NCI-H2196 (cell line): ENCODE measurements at regions not wholly inside any gene's neighbourhood (a gene's known extent, or its start where the extent isn't known, plus 50 kb on each side); places are given as distances from the start of the nearest gene placed in this dataset.
A peak's percentile ranks its signal among the peaks of the same experiment; 100 is the strongest.

ENCODE experiments used
- DNase-seq: peaks from one replicate; lab custom pipeline; 2025; ENCODE audit not compliant: unreplicated experiment; lab: John Stamatoyannopoulos, UW

DNA sequence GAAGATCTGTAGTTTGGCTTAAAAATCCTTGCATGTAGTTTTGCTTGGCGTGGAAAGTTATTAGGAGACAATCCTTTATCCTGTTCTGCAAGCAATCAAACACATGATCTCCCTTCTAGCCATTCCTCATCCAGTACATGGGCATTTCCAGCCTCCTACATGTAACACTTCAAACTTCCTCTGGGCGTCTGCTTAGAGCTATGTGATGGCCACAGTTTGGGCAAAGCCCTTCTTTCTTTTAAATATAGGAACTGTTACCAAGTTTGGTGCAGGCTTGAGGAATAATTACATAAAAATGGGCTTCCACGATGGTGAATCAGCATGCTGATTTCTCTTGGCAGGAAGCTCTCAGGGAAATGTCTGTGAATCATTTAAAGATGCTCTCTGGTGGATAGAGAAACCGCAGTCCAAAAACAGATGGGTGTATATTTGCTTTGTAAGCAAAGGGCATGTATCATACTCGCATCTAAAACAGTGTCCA is 176.9 kb upstream of the FMN2 start:
- DNase-seq: no peak

DNA sequence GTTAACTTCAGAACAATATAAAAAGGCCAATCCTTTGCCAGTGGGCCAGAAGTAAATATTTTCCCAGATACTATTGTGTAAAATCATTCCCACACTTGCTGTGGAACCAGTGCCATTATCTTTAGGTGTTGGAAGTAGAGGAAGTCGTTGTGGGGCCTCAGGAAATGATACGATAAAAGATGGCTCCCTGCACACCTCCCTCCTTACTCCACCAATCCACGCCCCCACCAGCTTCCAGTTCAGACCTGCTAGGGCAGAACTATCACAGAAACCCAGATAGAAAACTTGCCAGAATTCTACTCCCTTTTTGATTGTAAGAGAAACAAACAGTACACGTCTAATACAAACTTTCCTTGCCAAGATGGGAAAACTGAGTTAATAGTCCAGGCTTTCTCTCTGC is 173.0 kb upstream of the FMN2 start:
- DNase-seq: no peak

DNA sequence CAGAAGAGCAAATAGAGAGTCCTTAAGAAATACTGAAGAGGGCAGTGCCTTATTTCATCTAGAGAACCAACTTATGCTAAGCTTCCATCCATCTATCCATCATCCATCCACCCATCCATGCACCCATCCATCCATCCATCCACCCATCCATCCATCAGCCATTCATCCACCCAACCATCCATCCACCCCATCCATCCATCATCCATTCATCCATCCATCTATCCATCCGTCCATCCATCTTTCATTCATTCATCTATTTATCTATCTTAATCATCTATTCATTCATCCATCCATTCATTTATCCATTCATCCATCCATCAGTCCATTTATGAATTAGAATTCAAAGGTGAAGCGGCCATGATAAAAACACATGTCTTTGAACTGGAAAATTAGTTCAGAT is 171.5 kb upstream of the FMN2 start:
- DNase-seq: no peak

DNA sequence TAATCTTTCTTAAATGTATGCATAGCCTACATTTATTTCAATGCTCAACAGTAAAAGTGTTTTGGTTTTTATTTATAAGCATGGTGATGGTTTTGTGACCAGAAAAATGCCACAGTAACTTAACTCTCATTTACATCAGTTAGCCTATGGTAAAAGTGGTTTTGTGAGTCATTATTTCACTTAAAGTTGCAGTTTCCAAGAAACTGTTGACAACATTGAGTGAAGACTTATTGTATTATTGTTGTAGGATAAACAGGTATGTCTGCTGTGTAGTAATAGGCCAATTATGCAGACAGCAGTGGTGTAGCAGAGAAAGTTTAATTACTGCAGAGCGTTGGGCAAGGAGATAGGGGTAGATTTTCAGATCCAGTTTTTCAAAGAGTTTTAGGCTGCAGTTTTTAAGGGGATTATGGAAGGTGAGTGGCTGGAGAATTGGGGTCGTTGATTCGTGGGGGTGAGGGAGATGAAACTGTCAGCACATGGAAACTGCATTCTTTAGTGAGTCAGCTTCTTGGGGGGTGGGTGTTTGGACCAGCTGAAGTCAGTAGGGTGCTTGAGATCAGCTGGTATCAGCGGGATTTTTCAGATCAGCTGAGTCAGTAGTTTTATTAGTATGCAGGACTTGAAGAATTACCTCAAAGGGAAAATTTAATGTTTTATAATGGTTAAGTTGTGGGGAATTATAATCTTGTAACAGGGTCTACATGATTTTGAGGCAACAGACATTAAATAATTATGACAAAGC is 168.7 kb upstream of the FMN2 start:
- DNase-seq: no peak

DNA sequence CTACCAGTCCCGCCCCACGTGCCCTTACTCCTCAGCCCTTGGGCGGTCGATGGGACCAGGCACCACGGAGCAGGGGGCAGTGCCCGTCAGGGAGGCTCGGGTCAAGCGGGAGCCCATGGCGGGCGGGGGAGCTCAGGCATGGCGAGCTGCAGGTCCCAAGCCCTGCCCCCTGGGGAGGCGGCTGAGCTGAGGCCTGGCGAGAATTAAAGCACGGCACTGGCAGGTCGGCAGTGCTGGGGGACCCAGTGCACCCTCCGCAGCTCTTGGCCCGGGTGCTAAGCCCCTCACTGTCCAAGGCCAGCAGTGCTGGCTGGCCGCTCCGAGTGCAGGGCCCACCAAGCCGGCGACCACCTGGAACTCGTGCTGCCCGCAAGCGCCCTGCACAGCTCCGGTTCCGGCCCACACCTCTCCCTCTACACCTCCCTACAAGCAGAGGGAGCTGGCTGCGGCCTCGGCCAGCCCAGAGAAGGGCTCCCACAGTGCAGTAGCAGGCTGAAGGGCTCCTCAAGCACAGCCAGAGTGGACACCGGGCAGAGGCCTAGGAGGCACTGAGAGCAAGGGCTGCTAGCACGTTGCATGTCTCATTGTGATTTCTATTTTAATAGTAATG is 166.8 kb upstream of the FMN2 start:
- no peak for DNase-seq

DNA sequence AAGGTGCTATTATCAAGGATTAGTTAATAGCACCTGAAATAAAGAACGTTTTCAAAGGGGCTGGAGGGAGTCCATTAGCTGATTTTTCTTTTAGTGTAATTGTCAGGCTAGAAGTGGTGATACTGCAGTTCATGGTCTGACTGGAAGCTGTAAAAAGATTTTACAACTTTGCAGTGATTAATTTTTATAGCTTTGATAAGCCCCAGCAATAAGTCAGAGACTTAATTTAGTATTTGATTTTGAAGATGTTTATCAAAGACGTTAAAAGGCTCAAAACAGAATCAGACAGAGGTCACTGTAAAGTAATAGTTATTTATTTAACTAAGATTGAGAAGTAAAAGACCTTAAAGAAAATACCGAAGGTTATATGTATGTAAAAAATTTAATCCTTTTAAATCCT is 165.5 kb upstream of the FMN2 start:
- no peak for DNase-seq

DNA sequence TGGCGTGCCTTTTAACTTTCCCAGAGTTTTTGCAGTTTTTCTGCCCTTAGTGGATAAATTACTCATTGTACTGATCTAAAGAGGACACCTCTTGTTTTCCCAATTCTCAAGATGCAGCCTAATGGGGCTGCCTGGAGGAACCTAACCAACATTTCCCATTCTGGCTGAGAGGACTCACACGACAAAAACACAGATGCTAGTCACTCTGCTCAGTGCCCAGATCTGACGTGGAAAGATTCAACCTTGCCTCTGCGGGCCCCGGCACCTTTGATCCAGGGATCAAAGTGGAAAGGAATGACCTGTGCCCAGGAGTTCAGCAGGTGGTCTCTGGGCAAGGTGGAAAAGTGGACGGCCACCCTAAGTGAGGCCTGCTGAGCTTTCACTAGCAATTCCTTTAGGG is 162.4 kb upstream of the FMN2 start:
- no peak for DNase-seq

DNA sequence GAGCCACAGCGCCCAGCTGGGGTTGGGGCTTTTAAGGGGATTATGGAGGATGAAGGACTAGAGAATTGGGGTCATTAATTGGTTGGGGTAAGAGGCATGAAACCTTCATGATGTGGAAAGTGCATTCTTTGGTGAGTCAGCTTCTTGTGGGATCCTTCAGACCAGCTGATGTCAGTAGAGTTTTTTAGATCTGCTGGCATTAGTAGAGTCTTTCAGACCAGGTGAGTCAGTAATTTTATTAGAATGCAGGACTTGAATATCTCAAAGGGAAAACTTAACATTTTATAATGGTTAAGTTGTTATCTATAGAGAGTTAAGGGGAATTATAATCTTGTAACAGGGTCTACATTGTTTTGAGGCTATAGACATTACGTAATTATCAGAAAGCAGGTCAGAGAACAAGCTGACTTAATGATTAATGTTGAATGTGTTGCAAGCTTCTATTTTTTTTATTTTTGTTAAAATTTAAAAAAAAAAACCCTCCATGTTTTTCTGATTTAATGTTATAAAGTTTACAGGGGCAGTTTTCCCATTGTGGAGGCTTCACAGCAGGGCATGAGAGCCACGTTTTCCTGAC is 160.9 kb upstream of the FMN2 start:
- no peak for DNase-seq

DNA sequence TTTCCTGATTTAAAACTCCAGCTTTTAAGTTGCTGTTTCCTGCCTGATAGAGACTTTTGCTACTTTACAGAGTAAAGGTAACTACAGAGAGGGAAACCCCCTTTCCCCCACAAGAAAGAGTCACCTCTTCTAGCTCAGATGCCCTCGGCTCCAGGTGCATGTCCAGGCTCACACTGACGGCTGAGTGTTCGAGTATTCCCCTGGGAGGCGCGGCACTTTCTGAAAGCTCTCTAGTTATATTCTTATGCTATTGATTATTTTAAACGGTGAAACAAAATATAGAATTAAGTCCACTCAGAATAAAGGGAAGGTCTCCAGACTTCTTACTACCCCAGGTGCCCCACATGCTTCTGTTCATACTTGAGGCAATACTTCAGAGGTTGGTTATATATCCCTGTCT is 160.3 kb upstream of the FMN2 start:
- no peak for DNase-seq

DNA sequence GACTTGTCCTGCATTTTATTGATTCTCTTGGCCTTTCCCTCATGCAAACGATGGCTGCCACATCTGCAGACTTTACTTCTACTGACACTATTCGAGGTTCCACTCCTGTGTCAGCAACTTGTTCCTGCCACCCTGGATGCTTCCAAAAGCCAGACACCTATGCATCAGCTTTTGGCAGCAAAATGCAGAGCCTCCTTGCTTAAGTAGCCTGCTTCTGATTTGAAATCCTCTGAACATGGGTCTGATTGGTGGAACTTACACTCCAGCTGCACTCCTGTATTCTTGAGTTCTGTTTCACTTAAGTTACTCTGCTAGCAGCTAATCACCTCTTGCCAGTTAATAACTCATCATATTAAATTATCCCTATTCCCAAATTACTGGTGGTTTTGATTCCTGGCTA is 152.1 kb upstream of the FMN2 start:
- no peak for DNase-seq

DNA sequence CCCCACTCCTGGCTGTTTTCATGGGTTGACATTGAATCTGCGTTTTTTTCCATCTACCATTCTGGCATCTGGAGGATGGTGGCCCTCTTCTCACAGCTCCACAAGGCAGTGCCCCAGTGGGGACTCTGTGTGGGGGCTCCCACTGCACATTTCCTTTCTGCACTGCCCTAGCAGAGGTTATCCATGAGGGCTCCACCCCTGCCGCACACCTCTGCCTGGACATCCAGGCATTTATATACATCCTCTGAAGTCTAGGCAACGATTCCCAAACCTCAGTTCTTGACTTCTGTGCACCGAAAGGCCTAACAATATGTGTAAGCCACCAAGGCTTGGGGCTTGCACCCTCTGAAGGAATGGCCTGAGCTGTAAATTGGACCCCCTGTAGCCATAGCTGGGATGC is 147.9 kb upstream of the FMN2 start:
- DNase-seq: no peak

DNA sequence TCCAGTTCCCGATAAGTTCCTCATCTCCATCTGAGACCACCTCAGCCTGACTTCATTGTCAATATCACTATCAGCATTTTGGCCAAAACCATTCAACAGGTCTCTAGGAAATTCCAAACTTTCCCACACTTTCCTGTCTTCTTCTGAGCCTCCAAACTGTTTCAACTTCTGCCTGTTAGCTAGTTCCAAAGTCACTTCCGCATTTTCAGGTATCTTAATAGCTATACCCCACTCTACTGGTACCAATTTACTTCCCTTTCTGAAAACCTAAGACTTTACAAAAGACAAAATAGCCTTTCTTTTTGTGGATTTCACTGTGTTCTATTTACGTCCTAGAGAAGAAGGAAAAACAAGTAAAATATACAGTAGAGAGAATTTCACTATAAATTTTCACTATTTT is 147.0 kb upstream of the FMN2 start:
- DNase-seq: no peak

DNA sequence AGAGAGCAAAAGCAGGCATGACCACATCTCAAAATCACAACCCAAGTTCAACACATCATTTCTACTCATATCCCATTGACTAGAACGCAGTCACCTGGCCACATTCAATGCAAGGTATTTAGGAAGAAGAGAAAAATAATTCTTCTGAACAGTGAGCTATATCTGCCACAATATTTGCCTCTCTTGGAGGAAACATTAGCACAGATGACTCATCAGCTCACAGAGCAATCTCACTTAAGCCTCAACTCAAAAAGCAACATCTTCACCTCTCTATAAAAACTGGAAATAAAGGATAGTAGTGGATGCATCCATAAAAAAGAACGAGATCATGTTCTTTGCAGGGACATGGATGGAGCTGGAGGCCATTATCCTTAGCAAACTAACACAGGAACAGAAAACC is 143.9 kb upstream of the FMN2 start:
- no peak for DNase-seq

DNA sequence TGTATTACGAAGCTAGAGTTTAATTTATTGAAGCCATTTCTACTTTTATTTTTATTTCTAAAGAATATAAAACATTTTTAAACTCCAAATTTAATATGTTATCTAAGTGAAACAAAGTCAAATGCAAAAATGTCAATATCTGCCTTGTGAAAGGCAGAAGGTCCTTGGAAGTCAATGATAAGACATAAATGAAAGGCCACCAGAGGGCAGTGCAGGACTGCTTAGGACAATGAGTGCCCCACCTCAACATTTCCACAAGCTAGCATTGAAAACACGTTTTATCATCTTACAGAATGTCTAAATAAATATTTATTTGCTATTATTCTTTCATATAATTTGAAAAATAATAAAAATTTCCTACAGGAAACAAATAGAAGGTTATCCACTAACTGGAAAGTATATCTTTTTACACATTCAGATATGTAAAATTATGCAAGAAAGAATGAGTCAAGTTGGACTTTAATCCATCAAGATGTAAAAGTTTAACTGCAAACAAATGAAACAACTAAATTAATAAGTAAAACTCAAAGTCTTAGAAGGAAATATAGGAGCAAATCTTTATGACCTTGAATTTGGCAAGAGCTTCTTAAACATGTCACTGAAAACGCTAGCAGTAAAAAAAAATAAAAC is 140.1 kb upstream of the FMN2 start:
- peak; percentile 38 for DNase-seq

DNA sequence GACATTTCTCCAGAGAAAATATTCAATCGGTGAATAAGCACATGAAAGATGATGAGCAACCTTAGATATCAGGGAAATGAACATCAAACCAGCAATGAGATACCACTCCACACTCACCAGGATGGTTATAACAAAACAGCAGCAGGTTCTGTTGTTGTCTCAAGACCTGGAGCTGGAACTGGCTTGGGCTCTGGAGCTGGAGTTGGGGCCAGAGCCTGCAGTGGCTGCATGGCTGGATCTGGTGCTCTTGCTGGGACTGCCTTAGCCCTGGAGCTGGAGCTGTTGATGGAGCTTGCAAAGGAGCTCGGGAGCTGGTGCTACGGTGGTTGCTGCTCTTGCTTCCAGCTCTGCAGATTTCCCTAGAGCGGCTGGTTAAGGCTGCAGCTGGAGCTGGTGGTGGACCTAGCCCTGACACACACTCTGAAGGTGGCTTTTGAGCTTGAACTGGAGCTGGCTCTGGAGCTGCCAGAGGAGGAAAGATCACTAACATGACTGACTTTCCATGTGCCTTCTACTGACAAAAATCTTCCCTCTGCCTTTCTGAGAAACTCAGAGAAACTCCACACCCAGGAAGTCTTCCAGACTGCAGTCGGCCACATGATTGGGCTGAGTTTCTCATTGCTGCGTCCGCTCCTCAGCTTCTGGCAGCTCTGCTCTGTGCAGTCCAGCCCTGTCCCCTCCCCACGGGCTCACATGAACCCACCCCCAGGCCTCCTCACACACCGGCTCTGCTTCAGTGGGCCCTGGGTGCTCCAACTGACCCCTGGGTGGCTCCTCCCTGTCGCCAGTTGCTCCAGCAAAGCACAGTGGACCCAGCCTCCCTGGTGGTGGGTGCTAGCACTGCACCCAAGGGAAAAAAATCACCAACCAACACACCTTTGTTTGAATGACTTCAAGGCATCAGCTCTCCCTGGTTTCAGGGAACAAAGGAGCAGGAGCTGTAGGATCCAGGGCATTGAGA is 139.1 kb upstream of the FMN2 start:
- DNase-seq: no peak

DNA sequence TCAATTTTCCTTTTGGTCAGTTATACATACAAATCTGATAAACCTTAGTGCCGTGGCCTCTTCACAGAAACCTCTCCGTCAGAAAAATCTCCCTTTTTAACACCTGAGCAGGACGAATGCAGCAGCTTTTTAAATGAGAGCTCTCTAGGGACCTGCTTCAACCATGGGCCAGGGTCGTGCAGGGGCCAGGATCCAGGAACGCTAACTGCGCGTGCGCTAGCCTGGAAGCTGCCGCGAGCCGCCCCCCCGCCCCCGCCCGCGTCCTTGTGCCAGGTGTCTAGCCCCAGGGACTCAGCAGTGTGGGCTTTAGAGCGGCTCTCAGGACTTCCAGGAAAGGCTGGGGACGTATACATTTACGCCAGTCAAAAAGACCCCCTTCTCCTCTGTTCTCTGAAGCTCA is 136.8 kb upstream of the FMN2 start:
- DNase-seq: no peak

DNA sequence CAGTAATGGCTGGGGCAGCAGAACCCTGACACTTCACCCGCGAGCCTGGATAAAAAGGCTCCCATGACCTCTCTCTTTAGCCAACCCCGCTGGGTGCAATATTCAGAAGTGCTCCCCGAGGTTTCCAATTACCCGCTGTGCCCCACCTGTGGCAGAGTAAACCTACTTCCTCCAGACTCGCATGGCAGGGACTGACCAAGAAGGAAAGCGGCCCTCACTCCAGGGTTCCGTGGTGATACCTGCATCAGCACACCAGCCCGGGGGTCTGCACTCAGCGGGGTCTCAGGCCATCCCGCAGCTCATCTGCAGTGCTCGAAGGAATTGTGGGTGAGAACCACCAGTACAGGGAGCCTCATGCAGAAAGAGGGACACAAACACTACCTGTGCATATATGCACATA is 136.3 kb upstream of the FMN2 start:
- DNase-seq: no peak

DNA sequence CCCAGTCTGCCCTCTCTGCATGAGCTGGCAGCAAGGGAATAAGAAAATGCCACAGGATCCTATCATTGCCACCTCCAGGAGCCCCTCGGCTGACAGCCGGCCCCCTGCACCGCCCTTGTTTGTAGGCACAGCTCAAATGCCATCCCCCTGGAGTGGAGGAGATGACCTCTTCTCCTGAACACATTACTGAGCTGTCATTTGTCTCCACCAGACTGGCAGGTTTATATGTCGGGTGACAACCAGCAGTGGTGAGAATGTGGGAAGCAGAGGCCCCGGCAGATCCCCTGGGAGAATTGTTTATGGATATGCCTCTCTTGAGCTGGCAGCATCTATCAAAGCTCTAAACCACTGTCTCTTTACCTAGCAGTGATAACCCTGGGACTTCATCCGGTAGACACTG is 135.4 kb upstream of the FMN2 start:
- DNase-seq: no peak

DNA sequence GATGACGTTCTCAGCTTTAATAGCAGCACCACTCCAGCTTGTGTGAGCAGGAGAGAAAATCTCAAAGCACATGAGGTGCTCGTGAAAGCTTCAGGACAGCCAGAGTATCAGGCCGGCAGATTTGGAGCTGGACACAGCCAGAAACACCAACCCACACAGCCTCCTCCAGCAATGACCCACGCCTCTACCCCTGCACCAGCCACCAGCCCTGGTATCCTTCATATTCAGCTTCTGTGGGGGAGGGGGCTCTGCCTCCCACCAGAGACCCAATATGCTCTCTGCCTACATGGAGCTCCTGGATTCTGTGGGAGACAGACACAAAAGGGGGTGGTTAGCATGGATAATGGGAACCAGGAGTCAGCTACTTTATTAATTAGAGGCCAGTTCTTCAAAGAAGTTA is 133.6 kb upstream of the FMN2 start:
- no peak for DNase-seq

DNA sequence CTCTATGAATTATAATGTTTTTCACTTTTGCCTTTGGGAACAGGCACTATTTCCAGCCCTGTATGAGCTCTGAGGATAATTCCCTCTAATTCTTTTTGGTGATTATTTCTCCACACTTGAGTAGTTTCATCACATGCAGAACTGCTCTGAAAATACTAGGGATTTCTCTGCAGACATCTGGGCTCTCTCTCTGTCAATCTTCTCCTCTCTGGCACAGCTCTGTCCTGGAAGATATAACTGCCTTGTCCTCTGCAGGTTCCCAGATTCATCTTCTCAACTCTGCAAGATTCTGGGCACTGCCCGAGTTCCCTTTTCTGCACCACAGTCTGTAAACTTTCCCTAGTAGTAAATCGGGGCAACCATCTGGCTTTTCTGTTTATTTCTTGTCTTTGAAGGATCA is 131.3 kb upstream of the FMN2 start:
- no peak for DNase-seq

DNA sequence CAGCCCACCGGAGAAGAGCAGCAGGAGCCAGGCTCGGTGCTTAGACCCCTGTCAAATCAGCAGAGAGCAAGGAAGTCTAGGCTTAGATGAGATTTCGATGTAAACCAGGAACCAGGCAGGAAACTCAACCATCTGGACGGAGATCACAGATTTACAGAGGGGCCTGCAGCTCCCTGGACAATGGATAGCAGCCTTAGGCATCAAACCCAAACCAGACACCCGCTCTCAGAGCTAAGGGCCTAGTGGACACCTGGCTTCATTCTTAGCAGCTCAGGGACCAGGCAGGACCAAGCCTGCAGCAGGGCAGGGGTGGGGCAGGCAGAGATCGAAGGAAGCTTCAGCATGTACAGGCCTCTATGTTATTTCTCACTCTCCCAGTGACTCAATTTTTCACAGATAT is 127.8 kb upstream of the FMN2 start:
- no peak for DNase-seq
